ENCODE measurements at regions not wholly inside any gene's neighbourhood (a gene's known extent, or its start where the extent isn't known, plus 50 kb on each side); places are given as distances from the start of the nearest gene placed in this dataset.

- H3K27ac Mint-ChIP-seq (ENCODE audit: unreplicated experiment) = no peak overlapping the region
- H3K27me3 Mint-ChIP-seq (ENCODE audit: unreplicated experiment) = peaks cover 16% of the 10 kb centered on the region
- no peaks in the 10 kb centered on the region for H3K4me1 Mint-ChIP-seq (ENCODE audit: unreplicated experiment)
- no peak for TF ChIP-seq CTCF (IDR thresholded peaks at IDR 0.05)
- no peak overlapping the region for H3K4me3 Mint-ChIP-seq (ENCODE audit: unreplicated experiment)
- DNase-seq (ENCODE audit: extremely low spot score, unreplicated experiment) = no peak
- no peaks in the 10 kb centered on the region for H3K9me3 Mint-ChIP-seq (ENCODE audit: unreplicated experiment)
- no peaks in the 10 kb centered on the region for H3K36me3 Mint-ChIP-seq (ENCODE audit: unreplicated experiment)
These were observed 51.2 kb upstream of the CARD11 start for GRCh38 chr7:3094701-3095445.

GRCh38 chr7:3097734-3098133 lies 54.1 kb upstream of the CARD11 start:
- no peak overlapping the region for H3K27ac Mint-ChIP-seq (ENCODE audit: unreplicated experiment)
- no peaks in the 10 kb centered on the region for H3K9me3 Mint-ChIP-seq (ENCODE audit: unreplicated experiment)
- peaks cover 16% of the 10 kb centered on the region for H3K27me3 Mint-ChIP-seq (ENCODE audit: unreplicated experiment)
- no peak overlapping the region for H3K4me3 Mint-ChIP-seq (ENCODE audit: unreplicated experiment)
- no peaks in the 10 kb centered on the region for H3K4me1 Mint-ChIP-seq (ENCODE audit: unreplicated experiment)
- H3K36me3 Mint-ChIP-seq (ENCODE audit: unreplicated experiment) = no peaks in the 10 kb centered on the region
- TF ChIP-seq CTCF (IDR thresholded peaks at IDR 0.05) = no peak
- no peak for DNase-seq (ENCODE audit: extremely low spot score, unreplicated experiment)

GRCh38 chr7:3102159-3102558 lies 58.5 kb upstream of the CARD11 start:
- no peaks in the 10 kb centered on the region for H3K9me3 Mint-ChIP-seq (ENCODE audit: unreplicated experiment)
- no peaks in the 10 kb centered on the region for H3K36me3 Mint-ChIP-seq (ENCODE audit: unreplicated experiment)
- H3K27me3 Mint-ChIP-seq (ENCODE audit: unreplicated experiment) = peaks cover 7% of the 10 kb centered on the region
- no peak overlapping the region for H3K4me3 Mint-ChIP-seq (ENCODE audit: unreplicated experiment)
- no peak for DNase-seq (ENCODE audit: extremely low spot score, unreplicated experiment)
- no peak overlapping the region for H3K27ac Mint-ChIP-seq (ENCODE audit: unreplicated experiment)
- TF ChIP-seq CTCF (IDR thresholded peaks at IDR 0.05) = no peak
- H3K4me1 Mint-ChIP-seq (ENCODE audit: unreplicated experiment) = no peaks in the 10 kb centered on the region

- TF ChIP-seq CTCF (IDR thresholded peaks at IDR 0.05) = no peak
- H3K4me3 Mint-ChIP-seq (ENCODE audit: unreplicated experiment) = no peak overlapping the region
- H3K4me1 Mint-ChIP-seq (ENCODE audit: unreplicated experiment) = no peaks in the 10 kb centered on the region
- peaks cover 2% of the 10 kb centered on the region for H3K9me3 Mint-ChIP-seq (ENCODE audit: unreplicated experiment)
- no peaks in the 10 kb centered on the region for H3K36me3 Mint-ChIP-seq (ENCODE audit: unreplicated experiment)
- no peak overlapping the region for H3K27ac Mint-ChIP-seq (ENCODE audit: unreplicated experiment)
- no peak for DNase-seq (ENCODE audit: extremely low spot score, unreplicated experiment)
- H3K27me3 Mint-ChIP-seq (ENCODE audit: unreplicated experiment) = peaks cover 7% of the 10 kb centered on the region
These were observed 60.1 kb upstream of the CARD11 start for GRCh38 chr7:3103614-3104398.

GRCh38 chr7:3105856-3106255 lies 62.2 kb upstream of the CARD11 start:
- no peak overlapping the region for H3K4me3 Mint-ChIP-seq (ENCODE audit: unreplicated experiment)
- H3K4me1 Mint-ChIP-seq (ENCODE audit: unreplicated experiment) = no peaks in the 10 kb centered on the region
- peaks cover 4% of the 10 kb centered on the region for H3K9me3 Mint-ChIP-seq (ENCODE audit: unreplicated experiment)
- no peak for DNase-seq (ENCODE audit: extremely low spot score, unreplicated experiment)
- no peak for TF ChIP-seq CTCF (IDR thresholded peaks at IDR 0.05)
- no peaks in the 10 kb centered on the region for H3K36me3 Mint-ChIP-seq (ENCODE audit: unreplicated experiment)
- peaks cover 7% of the 10 kb centered on the region for H3K27me3 Mint-ChIP-seq (ENCODE audit: unreplicated experiment)
- H3K27ac Mint-ChIP-seq (ENCODE audit: unreplicated experiment) = no peak overlapping the region
